AG09319 (cell line): ENCODE measurements at regions not wholly inside any gene's neighbourhood (a gene's known extent, or its start where the extent isn't known, plus 50 kb on each side); places are given as distances from the start of the nearest gene placed in this dataset.

Experiments used
- DNase-seq: peaks from one replicate; pipeline ENCODE4 v3.0.0-alpha.2; 2010; ENCODE audit warnings: low read depth; ENCODE audit errors: extremely low read depth
- CTCF ChIP-seq: IDR thresholded peaks from 2 replicates; pipeline ENCODE4 v1.5.1; 2011; ENCODE audit warnings: low read depth, mild to moderate bottlenecking, inconsistent platforms, low read length, moderate library complexity

GRCh38 chr12:115094163-115094816, 410.3 kb upstream of the TBX3 start:
- no peak for TF ChIP-seq CTCF
- DNase-seq = no peak

GRCh38 chr12:115093261-115093660, 409.3 kb upstream of the TBX3 start:
- no peak for DNase-seq
- no peak for TF ChIP-seq CTCF

- DNase-seq = no peak
- no peak for TF ChIP-seq CTCF
These were observed 406.8 kb upstream of the TBX3 start for GRCh38 chr12:115090783-115091182.

- no peak for DNase-seq
- no peak for TF ChIP-seq CTCF
These were observed 405.2 kb upstream of the TBX3 start for GRCh38 chr12:115088995-115089841.

- DNase-seq = no peak
- TF ChIP-seq CTCF = no peak
These were observed 404.5 kb upstream of the TBX3 start for GRCh38 chr12:115088328-115088994.

GRCh38 chr12:115085594-115085993, 401.6 kb upstream of the TBX3 start:
- TF ChIP-seq CTCF = no peak
- DNase-seq = no peak

- no peak for TF ChIP-seq CTCF
- no peak for DNase-seq
These were observed 395.8 kb upstream of the TBX3 start for GRCh38 chr12:115079760-115080159.
